GM23338 (cell line): ENCODE measurements at regions not wholly inside any gene's neighbourhood (a gene's known extent, or its start where the extent isn't known, plus 50 kb on each side); places are given as distances from the start of the nearest gene placed in this dataset.

ENCODE experiments used
- CREB1 ChIP-seq: fragments of 250-450 bp; sonication (Bioruptor Pico); IDR thresholded peaks from 2 replicates; pipeline ENCODE4 v1.5.0; 2020; ENCODE audit warnings: low read depth, mild to moderate bottlenecking, moderate library complexity
- EZH2 ChIP-seq: fragments of 200-600 bp; sonication (generic); IDR thresholded peaks from one replicate; pipeline ENCODE4 v1.8.0; 2017; ENCODE audit warnings: antibody characterized with exemption, mild to moderate bottlenecking, low read depth; ENCODE audit not compliant: unreplicated experiment
- EZH2phosphoT487 ChIP-seq: fragments of 200-600 bp; sonication (generic); IDR thresholded peaks from one replicate; pipeline ENCODE4 v1.8.1; 2018; ENCODE audit warnings: antibody characterized with exemption; ENCODE audit not compliant: unreplicated experiment
- JUNB ChIP-seq: IDR thresholded peaks from one replicate; pipeline ENCODE4 v1.6.1; 2016; ENCODE audit warnings: antibody characterized with exemption; ENCODE audit not compliant: unreplicated experiment
- POLR2AphosphoS5 ChIP-seq: IDR thresholded peaks from 2 replicates; pipeline ENCODE4 v1.6.1; 2016; ENCODE audit warnings: antibody characterized with exemption, low read depth
- STAT1 ChIP-seq: IDR thresholded peaks from one replicate; pipeline ENCODE4 v1.6.1; 2016; ENCODE audit warnings: antibody characterized with exemption; ENCODE audit not compliant: unreplicated experiment
- TF ChIP-seq, protein P1 (sequence below), 2 experiments: fragments of 200-600 bp in 1 of 2; sonication (generic) in 1 of 2; conservative IDR thresholded peaks; 2 replicates each; pipeline versions ENCODE4 v1.5.1 to v1.6.1; 2016 to 2017; ENCODE audit warnings: antibody characterized with exemption in 2 of 2, low read depth in 2 of 2, mild to moderate bottlenecking in 2 of 2, moderate library complexity in 1 of 2
- TF ChIP-seq, protein P2 (sequence below): IDR thresholded peaks from one replicate; pipeline ENCODE4 v1.6.1; 2018; ENCODE audit warnings: antibody characterized with exemption; ENCODE audit not compliant: unreplicated experiment
- TF ChIP-seq, protein P3 (sequence below): IDR thresholded peaks from 2 replicates; pipeline ENCODE4 v1.6.1; 2016; ENCODE audit warnings: antibody characterized with exemption

- TF ChIP-seq, protein P1, sequence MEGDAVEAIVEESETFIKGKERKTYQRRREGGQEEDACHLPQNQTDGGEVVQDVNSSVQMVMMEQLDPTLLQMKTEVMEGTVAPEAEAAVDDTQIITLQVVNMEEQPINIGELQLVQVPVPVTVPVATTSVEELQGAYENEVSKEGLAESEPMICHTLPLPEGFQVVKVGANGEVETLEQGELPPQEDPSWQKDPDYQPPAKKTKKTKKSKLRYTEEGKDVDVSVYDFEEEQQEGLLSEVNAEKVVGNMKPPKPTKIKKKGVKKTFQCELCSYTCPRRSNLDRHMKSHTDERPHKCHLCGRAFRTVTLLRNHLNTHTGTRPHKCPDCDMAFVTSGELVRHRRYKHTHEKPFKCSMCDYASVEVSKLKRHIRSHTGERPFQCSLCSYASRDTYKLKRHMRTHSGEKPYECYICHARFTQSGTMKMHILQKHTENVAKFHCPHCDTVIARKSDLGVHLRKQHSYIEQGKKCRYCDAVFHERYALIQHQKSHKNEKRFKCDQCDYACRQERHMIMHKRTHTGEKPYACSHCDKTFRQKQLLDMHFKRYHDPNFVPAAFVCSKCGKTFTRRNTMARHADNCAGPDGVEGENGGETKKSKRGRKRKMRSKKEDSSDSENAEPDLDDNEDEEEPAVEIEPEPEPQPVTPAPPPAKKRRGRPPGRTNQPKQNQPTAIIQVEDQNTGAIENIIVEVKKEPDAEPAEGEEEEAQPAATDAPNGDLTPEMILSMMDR (conservative IDR thresholded peaks at IDR 0.05; ENCODE audit: low read depth in 2 of 2) = no peak
- TF ChIP-seq EZH2 (no peak), CREB1 (no peak), EZH2phosphoT487 (no peak), POLR2AphosphoS5 (no peak), JUNB (no peak), STAT1 (no peak)
- TF ChIP-seq, protein P2, sequence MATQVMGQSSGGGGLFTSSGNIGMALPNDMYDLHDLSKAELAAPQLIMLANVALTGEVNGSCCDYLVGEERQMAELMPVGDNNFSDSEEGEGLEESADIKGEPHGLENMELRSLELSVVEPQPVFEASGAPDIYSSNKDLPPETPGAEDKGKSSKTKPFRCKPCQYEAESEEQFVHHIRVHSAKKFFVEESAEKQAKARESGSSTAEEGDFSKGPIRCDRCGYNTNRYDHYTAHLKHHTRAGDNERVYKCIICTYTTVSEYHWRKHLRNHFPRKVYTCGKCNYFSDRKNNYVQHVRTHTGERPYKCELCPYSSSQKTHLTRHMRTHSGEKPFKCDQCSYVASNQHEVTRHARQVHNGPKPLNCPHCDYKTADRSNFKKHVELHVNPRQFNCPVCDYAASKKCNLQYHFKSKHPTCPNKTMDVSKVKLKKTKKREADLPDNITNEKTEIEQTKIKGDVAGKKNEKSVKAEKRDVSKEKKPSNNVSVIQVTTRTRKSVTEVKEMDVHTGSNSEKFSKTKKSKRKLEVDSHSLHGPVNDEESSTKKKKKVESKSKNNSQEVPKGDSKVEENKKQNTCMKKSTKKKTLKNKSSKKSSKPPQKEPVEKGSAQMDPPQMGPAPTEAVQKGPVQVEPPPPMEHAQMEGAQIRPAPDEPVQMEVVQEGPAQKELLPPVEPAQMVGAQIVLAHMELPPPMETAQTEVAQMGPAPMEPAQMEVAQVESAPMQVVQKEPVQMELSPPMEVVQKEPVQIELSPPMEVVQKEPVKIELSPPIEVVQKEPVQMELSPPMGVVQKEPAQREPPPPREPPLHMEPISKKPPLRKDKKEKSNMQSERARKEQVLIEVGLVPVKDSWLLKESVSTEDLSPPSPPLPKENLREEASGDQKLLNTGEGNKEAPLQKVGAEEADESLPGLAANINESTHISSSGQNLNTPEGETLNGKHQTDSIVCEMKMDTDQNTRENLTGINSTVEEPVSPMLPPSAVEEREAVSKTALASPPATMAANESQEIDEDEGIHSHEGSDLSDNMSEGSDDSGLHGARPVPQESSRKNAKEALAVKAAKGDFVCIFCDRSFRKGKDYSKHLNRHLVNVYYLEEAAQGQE = no peak
- TF ChIP-seq, protein P3, sequence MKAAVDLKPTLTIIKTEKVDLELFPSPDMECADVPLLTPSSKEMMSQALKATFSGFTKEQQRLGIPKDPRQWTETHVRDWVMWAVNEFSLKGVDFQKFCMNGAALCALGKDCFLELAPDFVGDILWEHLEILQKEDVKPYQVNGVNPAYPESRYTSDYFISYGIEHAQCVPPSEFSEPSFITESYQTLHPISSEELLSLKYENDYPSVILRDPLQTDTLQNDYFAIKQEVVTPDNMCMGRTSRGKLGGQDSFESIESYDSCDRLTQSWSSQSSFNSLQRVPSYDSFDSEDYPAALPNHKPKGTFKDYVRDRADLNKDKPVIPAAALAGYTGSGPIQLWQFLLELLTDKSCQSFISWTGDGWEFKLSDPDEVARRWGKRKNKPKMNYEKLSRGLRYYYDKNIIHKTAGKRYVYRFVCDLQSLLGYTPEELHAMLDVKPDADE = no peak
Observed at GRCh38 chr20:1711826-1712601, 54.4 kb upstream of the SIRPG start.
